ENCODE measurements at regions not wholly inside any gene's neighbourhood (a gene's known extent, or its start where the extent isn't known, plus 50 kb on each side); places are given as distances from the start of the nearest gene placed in this dataset.

DNA sequence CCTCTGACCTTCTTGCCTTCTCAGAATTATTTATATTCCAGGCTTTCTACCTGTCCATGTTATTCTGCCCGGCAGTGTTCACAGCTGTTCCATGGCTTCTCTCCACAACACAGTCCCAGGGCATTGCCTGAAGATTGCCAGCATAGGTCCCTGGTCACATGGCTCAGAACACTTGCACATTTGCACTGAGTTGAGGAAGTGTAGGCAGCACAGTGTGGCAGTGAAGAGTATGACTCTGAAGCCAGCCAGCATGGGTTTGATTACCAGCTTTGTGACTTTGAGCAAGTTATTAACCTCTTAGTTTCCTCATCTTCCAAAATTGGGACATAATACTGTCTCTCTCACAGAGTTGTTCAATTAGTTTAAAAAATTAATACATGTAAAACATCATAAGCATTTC is 73.2 kb upstream of the NEUROD6 start:
- no peak for DNase-seq
- TF ChIP-seq, protein P1, sequence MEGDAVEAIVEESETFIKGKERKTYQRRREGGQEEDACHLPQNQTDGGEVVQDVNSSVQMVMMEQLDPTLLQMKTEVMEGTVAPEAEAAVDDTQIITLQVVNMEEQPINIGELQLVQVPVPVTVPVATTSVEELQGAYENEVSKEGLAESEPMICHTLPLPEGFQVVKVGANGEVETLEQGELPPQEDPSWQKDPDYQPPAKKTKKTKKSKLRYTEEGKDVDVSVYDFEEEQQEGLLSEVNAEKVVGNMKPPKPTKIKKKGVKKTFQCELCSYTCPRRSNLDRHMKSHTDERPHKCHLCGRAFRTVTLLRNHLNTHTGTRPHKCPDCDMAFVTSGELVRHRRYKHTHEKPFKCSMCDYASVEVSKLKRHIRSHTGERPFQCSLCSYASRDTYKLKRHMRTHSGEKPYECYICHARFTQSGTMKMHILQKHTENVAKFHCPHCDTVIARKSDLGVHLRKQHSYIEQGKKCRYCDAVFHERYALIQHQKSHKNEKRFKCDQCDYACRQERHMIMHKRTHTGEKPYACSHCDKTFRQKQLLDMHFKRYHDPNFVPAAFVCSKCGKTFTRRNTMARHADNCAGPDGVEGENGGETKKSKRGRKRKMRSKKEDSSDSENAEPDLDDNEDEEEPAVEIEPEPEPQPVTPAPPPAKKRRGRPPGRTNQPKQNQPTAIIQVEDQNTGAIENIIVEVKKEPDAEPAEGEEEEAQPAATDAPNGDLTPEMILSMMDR (IDR thresholded peaks at IDR 0.05; ENCODE audit: partially characterized antibody, unreplicated experiment): no peak
- no peak overlapping the region for H3K4me3 Mint-ChIP-seq (ENCODE audit: unreplicated experiment)
- no peaks in the 10 kb centered on the region for H3K9me3 Mint-ChIP-seq (ENCODE audit: unreplicated experiment)
- H3K27ac Mint-ChIP-seq (ENCODE audit: unreplicated experiment): no peak overlapping the region
- no peaks in the 10 kb centered on the region for H3K27me3 Mint-ChIP-seq (ENCODE audit: unreplicated experiment)
- no peaks in the 10 kb centered on the region for H3K36me3 Mint-ChIP-seq (ENCODE audit: unreplicated experiment)
- no peaks in the 10 kb centered on the region for H3K4me1 Mint-ChIP-seq (ENCODE audit: low read depth, unreplicated experiment)

DNA sequence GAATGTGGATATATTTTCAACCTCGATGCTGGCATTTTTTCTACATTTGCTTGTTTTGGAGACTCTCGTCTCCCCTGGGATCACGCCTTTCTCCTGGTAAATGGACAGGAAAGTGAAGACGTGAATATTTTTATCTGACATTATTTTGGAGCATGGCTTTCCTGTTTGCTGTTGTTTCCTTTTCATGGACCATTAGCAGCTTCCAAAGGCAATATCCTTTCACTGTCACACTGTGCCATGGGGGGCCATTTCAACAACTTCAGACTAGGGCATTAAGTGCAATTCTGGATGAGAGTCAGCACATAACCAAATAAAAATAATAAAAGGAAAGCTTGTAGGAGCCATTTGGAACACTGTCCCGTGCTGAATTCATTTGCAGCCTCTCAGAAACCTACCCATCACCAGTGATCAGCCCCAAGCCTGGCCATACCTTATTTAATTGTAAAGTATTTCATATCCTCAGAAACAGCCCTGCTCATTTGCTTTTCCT is 75.9 kb upstream of the NEUROD6 start:
- H3K9me3 Mint-ChIP-seq (ENCODE audit: unreplicated experiment): no peaks in the 10 kb centered on the region
- no peak for DNase-seq
- no peak overlapping the region for H3K27ac Mint-ChIP-seq (ENCODE audit: unreplicated experiment)
- TF ChIP-seq, protein P1 (IDR thresholded peaks at IDR 0.05; ENCODE audit: partially characterized antibody, unreplicated experiment): no peak
- H3K4me1 Mint-ChIP-seq (ENCODE audit: low read depth, unreplicated experiment): no peaks in the 10 kb centered on the region
- H3K36me3 Mint-ChIP-seq (ENCODE audit: unreplicated experiment): no peaks in the 10 kb centered on the region
- H3K4me3 Mint-ChIP-seq (ENCODE audit: unreplicated experiment): no peak overlapping the region
- no peaks in the 10 kb centered on the region for H3K27me3 Mint-ChIP-seq (ENCODE audit: unreplicated experiment)

DNA sequence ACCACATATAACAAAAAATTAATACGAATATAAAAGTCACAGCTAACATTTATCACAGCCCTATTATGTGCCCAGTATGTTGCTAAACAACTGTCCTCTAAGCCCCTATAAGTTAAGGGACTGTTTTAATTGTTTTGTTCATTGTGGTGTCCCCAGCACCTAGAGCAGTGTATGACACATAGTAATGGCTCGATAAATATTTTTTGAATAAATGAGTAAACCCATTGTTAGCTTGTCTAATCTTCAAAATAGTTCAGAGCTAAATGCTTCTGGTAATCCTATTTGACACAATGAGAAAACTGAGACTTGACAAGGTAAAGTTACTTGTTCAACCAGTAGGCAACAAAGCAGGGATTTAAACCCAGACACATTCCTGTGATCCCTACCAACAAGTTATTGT is 78.4 kb upstream of the NEUROD6 start:
- no peaks in the 10 kb centered on the region for H3K4me1 Mint-ChIP-seq (ENCODE audit: low read depth, unreplicated experiment)
- no peak overlapping the region for H3K27ac Mint-ChIP-seq (ENCODE audit: unreplicated experiment)
- no peaks in the 10 kb centered on the region for H3K27me3 Mint-ChIP-seq (ENCODE audit: unreplicated experiment)
- no peak overlapping the region for H3K4me3 Mint-ChIP-seq (ENCODE audit: unreplicated experiment)
- no peaks in the 10 kb centered on the region for H3K9me3 Mint-ChIP-seq (ENCODE audit: unreplicated experiment)
- H3K36me3 Mint-ChIP-seq (ENCODE audit: unreplicated experiment): no peaks in the 10 kb centered on the region
- no peak for DNase-seq
- TF ChIP-seq, protein P1 (IDR thresholded peaks at IDR 0.05; ENCODE audit: partially characterized antibody, unreplicated experiment): no peak

DNA sequence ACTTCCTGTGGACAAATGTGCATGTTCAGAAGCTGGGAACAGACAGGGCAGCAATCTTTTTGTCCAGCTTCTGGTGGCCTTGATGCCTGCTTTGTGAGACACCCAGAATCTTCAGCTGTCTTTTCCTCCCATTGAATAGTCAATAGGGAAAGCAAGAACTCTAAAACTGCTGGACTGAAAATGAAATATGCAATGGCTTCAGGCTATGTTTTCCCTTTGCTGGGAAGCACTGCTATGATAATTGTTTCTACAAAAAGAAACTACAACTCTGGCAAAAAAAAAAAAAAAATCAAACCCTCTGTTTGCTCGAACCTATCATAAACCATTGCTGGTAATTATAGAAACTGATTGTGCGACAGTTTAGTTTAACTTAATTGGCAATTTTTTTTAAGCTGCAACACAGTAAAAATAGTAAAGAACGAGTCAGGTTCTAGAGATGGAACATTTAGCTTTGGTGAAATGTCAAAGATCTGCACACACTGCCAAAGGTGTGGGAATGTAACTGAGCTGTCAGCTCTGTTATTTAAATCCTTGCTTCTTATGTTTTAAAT is 79.1 kb upstream of the NEUROD6 start:
- no peak for DNase-seq

DNA sequence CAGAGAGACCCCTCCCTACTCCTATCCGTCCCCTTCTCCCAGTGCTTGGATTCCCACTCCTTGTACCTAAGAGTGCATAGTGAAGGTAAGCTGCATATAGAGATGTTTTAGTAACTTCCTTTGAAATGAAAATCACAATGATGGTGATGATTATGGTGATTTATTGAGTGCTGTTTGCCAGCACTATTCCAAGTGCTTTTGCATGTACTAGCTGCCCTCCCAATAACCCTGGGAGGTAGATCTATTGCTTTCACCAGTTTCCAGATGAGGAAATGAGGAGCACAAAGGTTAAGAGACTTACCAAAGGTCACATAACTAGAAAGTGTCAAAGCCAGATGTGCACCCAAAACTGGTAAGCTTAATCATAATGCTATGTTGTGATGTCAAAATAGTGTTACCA is 80.4 kb upstream of the NEUROD6 start:
- H3K4me1 Mint-ChIP-seq (ENCODE audit: low read depth, unreplicated experiment): no peaks in the 10 kb centered on the region
- TF ChIP-seq, protein P1 (IDR thresholded peaks at IDR 0.05; ENCODE audit: partially characterized antibody, unreplicated experiment): no peak

More for the DNA sequence above, 79.1 kb upstream of the NEUROD6 start:
- no peak overlapping the region for H3K27ac Mint-ChIP-seq (ENCODE audit: unreplicated experiment)
- H3K27me3 Mint-ChIP-seq (ENCODE audit: unreplicated experiment): no peaks in the 10 kb centered on the region
- no peaks in the 10 kb centered on the region for H3K4me1 Mint-ChIP-seq (ENCODE audit: low read depth, unreplicated experiment)
- H3K9me3 Mint-ChIP-seq (ENCODE audit: unreplicated experiment): no peaks in the 10 kb centered on the region
- no peaks in the 10 kb centered on the region for H3K36me3 Mint-ChIP-seq (ENCODE audit: unreplicated experiment)
- TF ChIP-seq, protein P1 (IDR thresholded peaks at IDR 0.05; ENCODE audit: partially characterized antibody, unreplicated experiment): no peak
- H3K4me3 Mint-ChIP-seq (ENCODE audit: unreplicated experiment): no peak overlapping the region

More for the DNA sequence above, 80.4 kb upstream of the NEUROD6 start:
- H3K4me3 Mint-ChIP-seq (ENCODE audit: unreplicated experiment): no peak overlapping the region
- no peaks in the 10 kb centered on the region for H3K36me3 Mint-ChIP-seq (ENCODE audit: unreplicated experiment)
- DNase-seq: no peak
- H3K9me3 Mint-ChIP-seq (ENCODE audit: unreplicated experiment): no peaks in the 10 kb centered on the region
- no peaks in the 10 kb centered on the region for H3K27me3 Mint-ChIP-seq (ENCODE audit: unreplicated experiment)
- no peak overlapping the region for H3K27ac Mint-ChIP-seq (ENCODE audit: unreplicated experiment)
